SKM-1 treated with dmso at 0.1 percent for 144 hours (cell line): ENCODE measurements at regions not wholly inside any gene's neighbourhood (a gene's known extent, or its start where the extent isn't known, plus 50 kb on each side); places are given as distances from the start of the nearest gene placed in this dataset.

Source experiments
- DNase-seq: peaks from one replicate; lab custom pipeline; 2025; ENCODE audit not compliant: unreplicated experiment; lab: John Stamatoyannopoulos, UW

DNA sequence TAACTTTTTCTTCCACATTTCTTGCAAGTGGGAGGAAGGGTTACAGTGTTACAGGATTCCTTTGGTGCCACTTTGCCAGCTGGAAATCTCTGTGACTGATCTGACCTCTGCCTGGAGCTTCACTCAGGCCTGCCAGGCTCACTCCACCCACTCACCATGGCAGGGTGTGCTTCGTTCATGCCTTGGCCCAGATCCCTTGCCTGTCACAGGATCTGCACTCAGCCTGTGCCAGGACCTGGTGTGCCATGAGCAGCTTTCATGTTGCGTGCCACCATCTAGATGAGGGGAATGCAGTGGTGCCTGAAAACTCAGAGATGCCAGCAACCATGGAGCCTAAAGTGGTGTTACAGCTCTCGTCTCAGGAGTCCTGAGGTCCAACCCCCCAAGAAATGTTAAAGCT lies 2596.4 kb downstream of the PCDH7 start:
- no peak for DNase-seq

DNA sequence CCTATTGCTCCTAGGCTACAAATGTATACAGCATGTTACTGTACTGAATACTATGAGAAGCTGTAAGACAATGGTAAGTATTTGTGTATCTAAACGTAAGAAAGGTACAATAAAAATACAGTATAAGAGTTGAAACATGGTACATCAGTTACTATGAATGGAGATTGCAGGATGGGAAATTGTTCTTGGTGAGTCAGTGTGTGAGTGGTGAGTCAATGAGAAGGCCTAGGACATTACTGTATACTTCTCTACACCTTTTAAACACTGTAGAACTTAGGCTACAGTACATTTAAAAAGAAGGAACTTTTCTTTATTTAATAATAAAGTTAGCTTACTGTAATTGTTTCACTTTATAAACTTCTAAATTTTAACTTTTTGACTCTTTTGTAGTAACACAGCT lies 2603.2 kb downstream of the PCDH7 start:
- DNase-seq, result no peak

DNA sequence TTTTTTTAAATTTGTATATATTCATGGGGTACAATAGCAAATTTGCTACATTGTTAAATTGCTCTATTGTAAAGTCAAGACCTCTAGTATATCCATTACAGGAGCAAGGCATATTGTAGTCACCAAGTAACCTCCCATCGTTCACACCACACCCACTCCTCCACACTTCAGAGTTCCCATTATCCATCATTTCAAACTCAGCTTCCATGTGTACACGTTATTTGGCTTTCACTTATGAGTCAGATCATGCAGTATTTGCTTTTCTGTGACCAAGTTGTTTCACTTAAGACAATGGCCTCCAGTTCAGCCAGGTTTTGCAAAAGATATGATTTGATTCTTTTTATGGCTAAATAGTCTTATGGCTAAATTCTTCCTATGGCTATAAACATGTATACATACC lies 2614.2 kb downstream of the PCDH7 start:
- no peak for DNase-seq

DNA sequence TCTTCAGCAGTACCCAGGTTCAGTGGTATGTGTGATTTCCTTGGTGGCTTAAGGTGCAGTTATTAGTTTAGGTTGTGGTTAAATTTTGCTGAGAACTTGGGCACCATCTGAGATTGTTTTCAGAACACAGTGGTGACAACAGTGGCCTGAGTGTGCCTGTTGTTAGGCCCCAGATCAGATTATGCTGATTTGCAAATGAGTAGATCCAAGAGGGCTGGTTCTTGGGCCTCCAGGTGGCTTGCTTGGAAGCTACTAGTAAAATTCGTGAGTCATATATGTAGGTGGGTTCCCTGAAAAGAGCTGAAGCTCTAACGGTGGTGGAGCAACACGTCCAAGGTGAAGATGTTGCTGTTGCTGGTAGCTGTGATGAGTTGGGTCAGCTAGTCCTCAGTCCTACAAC lies 2619.6 kb downstream of the PCDH7 start:
- no peak for DNase-seq

DNA sequence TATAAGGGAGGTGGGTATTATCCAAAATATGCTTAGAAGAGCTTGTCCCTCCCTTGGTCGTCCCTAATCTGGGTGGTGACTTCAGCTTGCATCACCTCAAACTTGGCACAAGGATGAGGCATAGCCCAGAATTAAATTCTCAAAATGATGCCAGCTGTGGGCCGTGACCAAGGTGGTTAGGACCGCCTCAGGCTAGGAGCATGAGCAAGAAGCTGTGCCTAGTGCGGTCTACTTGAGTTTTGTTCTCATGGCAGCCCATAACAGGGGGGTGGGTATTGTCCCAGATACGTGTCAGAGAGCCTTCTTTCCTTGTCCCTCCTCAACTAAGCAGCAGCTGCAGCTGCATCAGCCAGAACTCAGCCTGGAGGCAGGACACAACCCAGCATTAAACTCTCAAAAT lies 2620.0 kb downstream of the PCDH7 start:
- no peak for DNase-seq

DNA sequence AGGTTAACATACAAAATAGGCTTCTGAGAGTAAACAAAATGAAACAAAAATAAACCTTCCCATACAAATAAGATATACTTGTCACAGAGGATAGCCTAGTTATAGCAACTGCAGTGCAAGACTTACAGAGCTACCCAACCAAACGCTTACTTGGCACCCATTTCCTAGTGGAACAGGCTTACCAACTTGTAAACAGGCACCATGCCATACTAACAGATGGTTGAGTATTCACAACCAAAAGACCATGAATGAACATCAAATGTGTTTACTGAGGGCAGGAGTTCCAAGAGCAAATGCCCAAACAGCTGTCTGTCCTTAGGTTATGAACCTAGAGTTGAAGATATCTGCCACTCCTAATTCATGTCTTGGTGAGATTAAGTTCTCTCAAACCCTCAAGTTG lies 2629.2 kb downstream of the PCDH7 start:
- DNase-seq, result no peak

DNA sequence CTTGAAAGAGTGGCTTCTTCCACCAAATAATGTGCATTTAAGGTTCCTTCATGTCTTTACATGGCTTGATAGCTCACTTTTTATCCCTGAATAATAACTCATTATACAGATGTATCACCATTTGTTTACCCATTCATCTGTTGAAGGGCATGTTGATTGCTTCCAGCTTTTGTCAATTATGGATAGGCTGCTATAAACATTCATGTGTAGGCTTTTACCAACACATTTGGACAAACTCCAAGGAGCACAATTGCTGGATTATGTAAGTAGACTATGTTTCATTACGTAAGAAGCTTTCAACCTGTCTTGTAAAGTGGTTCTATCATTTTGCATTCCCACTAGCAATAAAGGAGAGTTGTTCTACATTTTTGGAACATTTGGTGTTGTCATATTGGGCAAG lies 2637.0 kb downstream of the PCDH7 start:
- DNase-seq, result no peak

DNA sequence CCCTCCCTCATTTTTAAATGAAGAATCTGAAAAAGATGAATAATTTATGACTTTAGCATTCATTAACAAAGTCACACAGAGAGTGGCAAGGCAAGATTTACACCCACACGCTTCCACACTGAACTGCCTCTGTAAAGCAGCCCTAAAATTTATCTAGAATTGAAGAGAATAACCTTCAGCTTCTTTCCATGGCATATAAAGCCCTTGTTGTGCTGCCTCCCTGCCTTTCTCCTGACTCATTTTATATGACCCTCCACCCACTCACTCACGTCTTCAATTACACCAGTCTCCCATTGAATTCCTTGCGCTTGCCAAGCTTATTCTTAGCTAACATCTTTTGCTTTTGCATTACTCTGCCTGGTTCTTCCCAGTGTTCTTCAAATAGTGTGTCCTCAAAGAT lies 2649.3 kb downstream of the PCDH7 start:
- no peak for DNase-seq

DNA sequence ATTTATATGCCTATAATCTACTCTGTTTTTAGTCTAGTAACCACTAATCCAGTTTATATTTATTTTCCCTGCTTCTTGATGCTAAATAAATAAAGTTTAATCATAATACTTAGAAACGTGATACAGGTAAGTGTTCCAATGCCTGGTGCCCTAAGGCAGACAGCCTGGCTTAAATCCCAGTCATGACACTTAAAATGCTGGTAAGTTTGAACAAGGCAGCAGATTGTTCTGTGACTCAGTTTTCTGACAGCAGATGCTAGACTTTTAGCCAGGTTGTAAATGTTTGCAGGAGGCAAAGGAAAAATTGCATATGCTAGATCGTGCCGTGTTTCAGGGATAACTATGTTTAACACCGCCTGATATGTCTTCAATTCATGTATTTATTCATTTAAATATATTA lies 2661.6 kb downstream of the PCDH7 start:
- no peak for DNase-seq

DNA sequence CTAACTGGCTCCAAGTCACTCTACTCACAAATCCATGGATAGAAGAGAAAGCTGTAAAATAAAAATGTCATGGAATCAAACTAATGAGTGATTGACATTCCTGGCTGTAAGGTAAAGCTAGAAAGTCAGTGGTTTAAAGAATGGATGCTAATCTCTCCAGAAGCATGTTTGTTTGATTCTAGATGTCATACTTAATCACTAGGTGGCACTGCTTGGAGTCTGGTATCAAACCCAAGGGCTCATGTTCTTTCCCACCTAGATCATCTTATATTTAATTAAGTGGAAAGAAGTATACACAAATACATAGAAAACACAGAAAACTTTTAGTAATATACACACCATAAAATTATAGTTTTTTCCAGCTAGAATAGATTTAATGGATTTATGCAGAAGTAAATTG lies 2666.6 kb downstream of the PCDH7 start:
- no peak for DNase-seq

DNA sequence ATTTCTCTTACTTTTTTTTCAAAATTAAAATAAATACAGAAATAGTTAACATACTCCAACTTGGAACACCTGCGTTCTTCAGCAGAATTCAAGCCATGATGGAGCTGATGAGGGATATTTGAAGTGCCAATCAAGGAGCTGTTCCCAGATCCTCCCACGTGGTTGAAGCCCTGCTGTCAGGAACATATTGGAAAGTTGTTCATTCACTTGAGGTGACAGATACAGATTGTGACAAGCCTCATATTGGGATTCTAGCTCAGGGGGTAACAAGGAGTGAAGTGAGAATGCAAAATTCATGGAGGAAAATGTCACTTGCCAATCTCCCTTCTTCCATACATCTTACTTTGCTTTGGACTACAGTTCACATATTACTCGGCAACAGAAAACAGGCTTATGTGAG lies 2670.8 kb downstream of the PCDH7 start:
- no peak for DNase-seq

DNA sequence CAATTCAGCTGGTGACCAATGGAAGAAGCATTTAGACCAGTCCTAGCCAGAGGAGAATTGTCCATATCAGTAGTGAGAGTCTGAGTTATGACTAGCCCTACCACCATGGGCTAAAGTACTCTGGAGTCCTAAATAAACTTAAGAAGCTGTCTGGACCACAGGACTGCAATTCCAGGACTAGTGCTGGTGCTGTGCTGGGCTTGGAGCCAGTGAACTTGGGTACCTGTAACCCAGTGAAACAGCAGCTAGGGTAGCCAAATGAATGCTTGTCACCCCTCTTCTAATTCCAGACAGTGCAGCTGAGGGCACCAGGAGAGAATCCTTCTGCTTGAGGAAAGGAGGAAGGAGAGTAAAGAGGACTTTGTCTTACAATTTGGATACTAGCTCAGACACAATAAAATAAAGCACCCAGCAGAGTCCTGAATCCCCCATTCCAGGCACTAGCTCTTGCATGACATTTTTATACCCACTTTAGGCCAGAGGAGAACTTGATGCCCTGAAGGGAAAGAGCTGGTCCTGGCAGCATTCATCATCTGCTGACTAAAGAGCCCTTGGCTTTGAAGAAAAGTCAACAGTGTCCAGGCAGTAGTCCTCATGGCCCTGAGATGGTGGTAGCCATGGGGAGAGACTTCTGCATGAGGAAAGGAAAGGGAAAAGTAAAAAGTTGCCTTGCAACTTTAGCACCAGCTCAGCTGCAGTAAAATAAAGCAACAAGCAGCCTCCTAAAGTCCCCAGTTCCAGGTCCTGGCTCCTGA lies 2675.7 kb downstream of the PCDH7 start:
- DNase-seq, result no peak

DNA sequence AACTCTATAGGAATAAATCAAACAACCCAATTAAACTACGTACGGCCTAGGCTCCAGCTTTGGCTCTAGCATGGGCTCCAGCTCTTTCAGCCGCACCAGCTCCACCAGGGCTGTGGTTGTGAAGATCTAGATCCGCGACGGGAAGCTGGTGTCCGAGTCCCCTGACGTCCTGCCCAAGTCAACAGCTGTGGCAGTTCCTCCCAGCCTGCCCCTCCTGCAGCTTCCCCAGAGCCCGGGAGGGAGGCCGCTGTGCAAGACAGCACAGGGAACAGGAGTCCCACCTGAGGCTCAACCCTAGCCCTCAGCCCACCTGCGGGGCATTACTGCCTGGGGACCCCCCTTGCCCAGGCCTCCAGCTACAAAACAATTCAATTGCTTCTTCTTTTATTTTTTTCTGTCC lies 2680.3 kb downstream of the PCDH7 start:
- DNase-seq, result no peak

DNA sequence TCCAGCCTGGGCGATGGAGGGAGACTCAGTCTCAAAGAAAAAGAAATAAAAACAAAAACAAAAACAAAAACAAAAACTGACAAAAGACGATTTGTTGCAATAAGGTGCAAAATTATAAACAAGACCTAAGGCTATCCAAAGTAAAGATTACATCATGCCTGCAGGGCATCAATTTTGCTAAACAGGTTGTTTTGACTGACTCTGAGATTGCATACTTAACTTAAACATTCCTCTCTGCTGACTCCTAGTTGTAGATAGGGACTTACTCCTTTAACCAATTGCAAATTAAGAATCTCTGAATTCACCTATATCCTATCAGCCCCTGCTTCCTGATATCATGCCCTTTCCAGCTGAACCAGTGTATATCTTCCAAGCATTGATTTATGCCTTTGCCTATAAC lies 2687.3 kb downstream of the PCDH7 start:
- DNase-seq, result no peak

DNA sequence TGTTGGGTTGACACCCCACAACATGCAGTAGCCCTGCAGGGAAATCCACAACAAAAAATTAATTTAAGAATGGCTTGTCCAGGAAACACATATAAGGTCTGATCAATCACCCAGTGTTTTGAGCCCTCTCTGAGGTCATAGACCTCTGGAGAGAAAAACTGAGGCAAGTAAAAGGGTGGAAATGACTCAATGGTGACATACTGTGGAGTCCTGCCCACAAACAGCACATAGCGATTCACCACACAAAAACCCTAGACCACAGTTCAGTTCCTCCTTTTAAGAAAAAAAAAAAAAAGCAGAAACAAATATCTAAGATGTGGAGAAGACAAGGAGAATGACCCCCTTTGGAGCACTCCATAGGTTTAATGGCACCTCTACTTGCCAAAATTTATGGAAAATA lies 2691.0 kb downstream of the PCDH7 start:
- peak; percentile 87 for DNase-seq

DNA sequence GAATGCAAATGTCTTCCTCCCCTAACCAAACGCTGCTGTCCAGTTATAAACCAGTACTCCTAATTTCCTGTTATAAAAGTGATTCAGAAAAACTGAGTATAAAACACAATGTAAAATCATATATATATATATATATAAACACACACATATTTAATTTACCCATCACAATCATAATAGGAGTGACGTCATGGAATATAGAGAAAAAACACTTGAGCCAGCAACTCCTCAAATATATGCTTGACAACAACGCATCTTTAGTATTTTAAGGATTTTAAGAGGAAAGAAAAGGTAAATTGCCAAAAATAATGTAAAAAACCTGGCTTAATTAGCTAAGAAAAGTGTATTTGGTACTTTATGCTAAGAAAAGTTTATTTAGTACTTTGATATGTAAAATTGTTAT lies 2701.7 kb downstream of the PCDH7 start:
- DNase-seq, result no peak

DNA sequence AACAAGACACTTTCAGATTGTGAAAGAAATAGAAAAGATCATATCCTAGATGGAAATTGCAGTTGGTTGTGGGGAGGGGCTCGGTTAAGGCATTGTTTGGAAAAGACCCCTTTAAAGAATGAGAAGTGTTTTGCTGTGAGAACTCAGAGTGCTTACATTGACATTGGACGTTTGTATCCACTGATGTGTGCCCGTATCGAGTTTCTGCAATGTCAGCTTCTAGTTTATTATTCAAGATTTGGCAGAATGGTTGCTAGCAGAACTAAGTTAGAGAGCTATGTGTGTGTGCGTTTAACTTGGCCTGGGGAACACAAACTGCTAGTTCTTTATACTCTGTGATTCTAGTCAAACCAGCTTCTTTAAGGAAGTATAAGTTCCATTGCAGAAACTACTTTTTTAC lies 2702.5 kb downstream of the PCDH7 start:
- no peak for DNase-seq

DNA sequence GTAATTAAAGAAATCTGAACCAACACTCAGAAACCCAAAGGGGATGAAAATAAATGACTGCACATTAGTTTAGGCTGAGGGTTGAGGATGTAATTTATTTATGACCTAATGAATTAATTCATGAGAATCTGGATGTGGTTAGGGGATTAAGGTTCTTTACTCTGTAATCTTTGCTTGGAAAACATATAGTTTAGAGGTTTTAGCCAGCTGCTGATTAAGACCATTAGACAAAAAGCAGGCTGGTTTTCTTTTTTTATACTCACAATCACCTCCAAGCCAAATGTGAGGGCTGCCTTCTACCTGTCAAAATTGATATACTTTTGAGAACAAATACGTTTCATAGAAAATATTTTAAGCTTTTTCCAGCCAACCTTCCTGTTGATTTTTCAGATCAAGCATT lies 2705.8 kb downstream of the PCDH7 start:
- no peak for DNase-seq

DNA sequence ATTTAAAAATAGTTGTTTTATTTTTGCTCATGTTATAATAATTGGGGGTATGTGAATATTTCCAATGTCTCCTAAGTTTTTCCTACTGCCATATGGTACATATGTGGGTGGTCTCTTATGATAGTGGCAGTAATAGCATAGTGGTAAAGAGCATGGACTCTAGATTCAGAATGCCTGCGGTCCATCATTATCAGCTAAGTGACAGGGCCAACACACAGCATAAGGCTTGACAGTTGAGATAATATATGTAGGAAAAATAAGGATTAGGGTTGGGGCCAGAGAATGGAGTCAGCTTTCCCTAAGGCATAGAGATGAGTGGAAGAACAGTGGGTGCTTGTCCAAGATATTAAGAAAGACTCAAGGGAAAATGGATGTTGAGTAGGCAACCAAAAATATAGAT lies 2707.5 kb downstream of the PCDH7 start:
- no peak for DNase-seq

DNA sequence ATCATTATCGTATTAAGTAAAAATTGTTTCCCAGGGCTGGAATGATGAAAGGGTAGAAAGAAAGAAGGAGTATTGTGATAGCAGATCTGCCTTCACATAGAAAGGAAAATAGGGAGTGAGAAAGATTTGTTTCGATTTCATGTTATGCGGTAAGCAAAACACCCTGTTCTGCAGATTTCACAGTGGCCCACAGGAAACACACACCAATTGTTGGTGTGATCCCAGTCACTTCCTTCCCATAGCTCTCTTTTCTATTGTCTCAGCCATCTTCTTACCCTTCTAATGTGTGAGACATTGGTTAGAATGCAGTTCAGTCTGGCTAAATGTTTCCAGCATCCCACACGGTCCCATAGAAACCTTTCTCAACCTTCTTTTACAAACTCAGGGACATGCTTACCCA lies 2709.8 kb downstream of the PCDH7 start:
- no peak for DNase-seq

DNA sequence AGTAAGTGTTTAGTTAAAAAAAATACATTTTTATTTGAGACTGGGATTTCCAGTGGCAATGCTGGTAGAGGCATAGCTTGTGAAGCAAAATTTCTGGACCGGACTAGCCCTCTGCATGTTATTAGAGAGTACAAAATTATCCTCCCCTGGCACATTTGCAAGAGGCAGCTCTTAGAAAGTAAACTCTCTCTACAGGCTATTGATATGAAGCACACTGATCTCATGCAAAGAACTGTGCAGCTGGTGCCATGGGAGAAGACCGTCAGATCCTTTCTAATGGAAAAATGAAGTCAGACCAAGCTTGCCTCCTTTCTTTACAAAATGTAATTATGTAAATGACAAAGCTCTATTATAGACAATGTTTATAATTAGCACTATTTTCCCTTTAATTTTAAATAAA lies 2717.2 kb downstream of the PCDH7 start:
- DNase-seq, result no peak

DNA sequence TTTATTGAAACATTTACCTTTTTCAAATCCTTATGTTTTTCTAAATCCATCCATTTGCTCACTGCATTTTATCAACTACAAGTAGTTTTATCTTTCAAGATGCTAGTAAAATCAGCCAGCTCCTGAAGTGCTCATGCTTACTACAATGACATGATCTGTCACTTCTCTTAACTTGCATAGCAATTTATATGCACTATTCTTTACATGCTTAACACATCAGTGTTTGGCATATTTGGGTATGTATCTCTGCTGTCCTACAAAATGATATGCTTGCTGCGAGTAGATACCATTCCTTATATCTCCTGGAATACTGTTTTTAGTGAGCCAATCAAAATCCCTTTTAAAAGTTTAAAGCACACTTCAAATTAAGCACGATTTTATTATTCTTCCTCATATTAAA lies 2726.8 kb downstream of the PCDH7 start:
- DNase-seq, result no peak

DNA sequence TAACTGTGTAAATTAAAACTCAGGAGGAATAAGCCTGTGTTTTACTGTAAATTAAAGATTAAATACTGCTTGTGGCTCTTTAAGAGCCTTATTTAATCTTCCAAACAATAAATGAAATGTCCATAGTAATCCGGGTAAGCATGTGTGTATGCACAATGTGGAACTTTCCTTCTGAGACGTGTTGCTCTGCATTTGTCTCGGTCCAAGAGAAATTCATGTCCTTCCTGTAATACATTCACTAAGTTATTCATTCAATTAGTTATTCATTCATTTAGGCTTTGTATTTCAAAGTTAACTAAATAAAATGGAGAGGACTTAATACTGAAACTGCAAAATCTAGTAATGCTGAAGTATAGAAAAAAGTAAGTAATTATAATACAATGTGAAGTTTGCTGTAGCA lies 2728.8 kb downstream of the PCDH7 start:
- no peak for DNase-seq

DNA sequence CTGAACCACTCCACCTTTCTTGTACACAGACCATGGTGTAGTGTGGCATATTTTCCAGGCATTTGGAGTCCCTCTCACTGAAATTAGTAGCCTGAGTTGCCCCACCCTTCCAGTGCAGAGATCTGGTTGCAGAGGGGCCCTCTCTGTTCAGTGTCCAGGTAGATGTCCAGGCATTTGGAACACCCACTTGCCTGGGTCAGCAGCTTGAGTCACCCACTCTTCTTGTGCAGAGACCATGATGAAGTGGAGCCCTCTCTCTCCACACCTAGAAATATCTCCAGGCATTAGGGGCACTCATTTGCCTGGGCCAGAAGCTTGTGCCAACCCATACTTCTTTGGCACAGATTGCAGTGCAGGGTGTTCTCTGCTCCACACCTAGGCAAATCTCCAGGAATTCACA lies 2733.3 kb downstream of the PCDH7 start:
- no peak for DNase-seq
